IMR-90 (cell line): ENCODE measurements at regions not wholly inside any gene's neighbourhood (a gene's known extent, or its start where the extent isn't known, plus 50 kb on each side); places are given as distances from the start of the nearest gene placed in this dataset.
A peak's percentile ranks its signal among the peaks of the same experiment; 100 is the strongest.

Experiments
- ATAC-seq: fragments of 200-7000 bp; cut with Tn5 transposase; 2 replicates; pipeline ENCODE4 v1.9.1; 2020; ENCODE audit warnings: low read depth, mild to moderate bottlenecking, moderate library complexity
- BruUV-seq: library from RNA; stranded (reverse); fragments of 400-500 nt; replicated peaks from 2 replicates; lab custom pipeline; 2021; lab: Mats Ljungman, UMichigan
- CTCF ChIA-PET: fragments of 300-600 bp; formaldehyde crosslinking; extraction: SDS; loops from one replicate; lab custom pipeline; 2021; ENCODE audit warnings: antibody characterized with exemption; lab: Yijun Ruan, JAX
- POLR2A ChIA-PET: fragments of 300-600 bp; sonication (Branson Sonifier 250); formaldehyde crosslinking; loops from one replicate; lab custom pipeline; 2022; ENCODE audit warnings: antibody characterized with exemption; ENCODE audit not compliant: unreplicated experiment; lab: Charles Lee
- DNase-seq: peaks from one replicate; pipeline ENCODE4 v3.0.0; 2013
- H2AFZ ChIP-seq: replicated peaks from 2 replicates; pipeline ENCODE3; 2013; ENCODE audit warnings: low read length, mild to moderate bottlenecking; ENCODE audit not compliant: poor library complexity
- H2AK5ac ChIP-seq: 2 replicates; pipeline ENCODE4 v1.6.1; 2013; ENCODE audit warnings: low read depth, low read length, inconsistent platforms
- H2AK9ac ChIP-seq: replicated peaks from 2 replicates; pipeline ENCODE3; 2013; ENCODE audit warnings: mild to moderate bottlenecking, low read depth, low read length, moderate library complexity; ENCODE audit not compliant: poor library complexity
- H2BK120ac ChIP-seq: 2 replicates; pipeline ENCODE4 v1.6.1; 2013; ENCODE audit warnings: low read depth, low read length, inconsistent platforms
- H2BK15ac ChIP-seq: 3 replicates; pipeline ENCODE4 v1.6.1; 2013; ENCODE audit warnings: low read depth, low read length, inconsistent platforms
- H2BK20ac ChIP-seq: 2 replicates; pipeline ENCODE4 v1.6.1; 2013; ENCODE audit warnings: low read depth, mild to moderate bottlenecking, inconsistent platforms, low read length, moderate library complexity
- H2BK5ac ChIP-seq: 2 replicates; pipeline ENCODE4 v1.6.1; 2013; ENCODE audit warnings: mild to moderate bottlenecking, low read depth, low read length, inconsistent platforms; ENCODE audit not compliant: poor library complexity, severe bottlenecking
- H3K14ac ChIP-seq: replicated peaks from 2 replicates; pipeline ENCODE4 v1.6.1; 2013; ENCODE audit warnings: low read depth, low read length, inconsistent platforms
- H3K18ac ChIP-seq: 2 replicates; pipeline ENCODE4 v1.6.1; 2013; ENCODE audit warnings: low read depth, low read length, control low read depth
- H3K23ac ChIP-seq: 2 replicates; pipeline ENCODE4 v1.6.1; 2013; ENCODE audit warnings: low read depth, low read length, inconsistent platforms
- H3K27ac ChIP-seq: 2 replicates; pipeline ENCODE4 v1.5.1; 2013; ENCODE audit warnings: mild to moderate bottlenecking, control low read depth, low read length; ENCODE audit not compliant: insufficient read depth
- H3K27me3 ChIP-seq: 2 replicates; pipeline ENCODE4 v1.6.1; 2013; ENCODE audit warnings: low read length; ENCODE audit not compliant: control insufficient read depth, insufficient read depth
- H3K36me3 ChIP-seq: 2 replicates; pipeline ENCODE4 v1.6.1; 2013; ENCODE audit warnings: low read length, mixed read lengths; ENCODE audit not compliant: control insufficient read depth, insufficient read depth
- H3K4ac ChIP-seq: 2 replicates; pipeline ENCODE4 v1.6.1; 2013; ENCODE audit warnings: low read depth, low read length, inconsistent platforms
- H3K4me1 ChIP-seq: 2 replicates; pipeline ENCODE4 v1.6.1; 2013; ENCODE audit warnings: low read length, mixed read lengths; ENCODE audit not compliant: control insufficient read depth, insufficient read depth
- H3K4me2 ChIP-seq: 2 replicates; pipeline ENCODE4 v1.6.1; 2013; ENCODE audit warnings: low read depth, mild to moderate bottlenecking, control low read depth, low read length, moderate library complexity
- H3K4me3 ChIP-seq: 2 replicates; pipeline ENCODE4 v1.5.1; 2013; ENCODE audit warnings: low read depth, mild to moderate bottlenecking, control low read depth, low read length, moderate library complexity; ENCODE audit not compliant: insufficient read depth
- H3K56ac ChIP-seq: 2 replicates; pipeline ENCODE4 v1.6.1; 2013; ENCODE audit warnings: low read length, inconsistent platforms; ENCODE audit not compliant: insufficient read depth; ENCODE audit errors: extremely low read depth
- H3K79me1 ChIP-seq, 2 experiments: 2 replicates each; pipeline ENCODE4 v1.6.1; 2013; ENCODE audit warnings: low read length in 2 of 2, inconsistent platforms in 1 of 2, low read depth in 1 of 2
- H3K9ac ChIP-seq: 2 replicates; pipeline ENCODE4 v1.6.1; 2013; ENCODE audit warnings: low read depth, low read length, control low read depth
- H3K9me1 ChIP-seq: 2 replicates; pipeline ENCODE4 v1.6.1; 2013; ENCODE audit warnings: low read length, inconsistent platforms; ENCODE audit not compliant: insufficient read depth
- H3K9me3 ChIP-seq: 2 replicates; pipeline ENCODE4 v1.6.1; 2013; ENCODE audit warnings: low read length; ENCODE audit not compliant: control insufficient read depth, insufficient read depth
- H4K20me1 ChIP-seq: 2 replicates; pipeline ENCODE4 v1.6.1; 2013; ENCODE audit warnings: low read length, inconsistent platforms; ENCODE audit not compliant: insufficient read depth
- H4K5ac ChIP-seq: 2 replicates; pipeline ENCODE4 v1.6.1; 2013; ENCODE audit warnings: mild to moderate bottlenecking, low read depth, low read length, control low read depth
- H4K8ac ChIP-seq, 2 experiments: 2 replicates each; pipeline ENCODE4 v1.6.1; 2013; ENCODE audit warnings: low read depth in 2 of 2, low read length in 2 of 2, control low read depth in 1 of 2, inconsistent platforms in 1 of 2
- H4K91ac ChIP-seq: 2 replicates; pipeline ENCODE4 v1.6.1; 2013; ENCODE audit warnings: low read depth, low read length, inconsistent platforms; ENCODE audit not compliant: insufficient read depth
- BHLHE40 ChIP-seq: fragments of 150-350 bp; IDR thresholded peaks from 2 replicates; pipeline ENCODE4 v1.6.1; 2016; ENCODE audit warnings: mild to moderate bottlenecking, low read depth, low read length
- CEBPB ChIP-seq: IDR thresholded peaks from 2 replicates; pipeline ENCODE4 v1.6.1; 2012; ENCODE audit warnings: low read depth, low read length, improper control_type of control experiment
- FOS ChIP-seq: fragments of 150-350 bp; IDR thresholded peaks from 2 replicates; pipeline ENCODE4 v1.6.1; 2016; ENCODE audit warnings: low read depth, low read length
- MAFK ChIP-seq: IDR thresholded peaks from 2 replicates; pipeline ENCODE4 v1.6.1; 2012; ENCODE audit warnings: low read depth, low read length, improper control_type of control experiment
- MXI1 ChIP-seq: IDR thresholded peaks from 2 replicates; pipeline ENCODE4 v1.6.1; 2012; ENCODE audit warnings: low read depth, mild to moderate bottlenecking, low read length, moderate library complexity, borderline replicate concordance
- NFE2L2 ChIP-seq: fragments of 150-350 bp; IDR thresholded peaks from 2 replicates; pipeline ENCODE4 v1.6.1; 2016; ENCODE audit warnings: low read depth, mild to moderate bottlenecking, low read length
- POLR2A ChIP-seq: IDR thresholded peaks from 2 replicates; pipeline ENCODE4 v1.6.1; 2012; ENCODE audit warnings: mild to moderate bottlenecking, low read depth, low read length
- RAD21 ChIP-seq: IDR thresholded peaks from 2 replicates; pipeline ENCODE4 v1.6.1; 2012; ENCODE audit warnings: low read length, improper control_type of control experiment
- RCOR1 ChIP-seq: IDR thresholded peaks from 2 replicates; pipeline ENCODE4 v1.6.1; 2012; ENCODE audit warnings: mild to moderate bottlenecking, low read length, improper control_type of control experiment; ENCODE audit not compliant: insufficient replicate concordance
- RFX5 ChIP-seq: IDR thresholded peaks from 2 replicates; pipeline ENCODE4 v1.8.0; 2012; ENCODE audit warnings: low read depth, mild to moderate bottlenecking, low read length, moderate library complexity
- SMC3 ChIP-seq: fragments of 150-350 bp; IDR thresholded peaks from 2 replicates; pipeline ENCODE4 v1.6.1; 2016; ENCODE audit warnings: low read depth, mild to moderate bottlenecking, antibody characterized with exemption, low read length, moderate library complexity
- WGBS, 2 experiments: methylation state at CpG; one replicate each; pipeline versions ENCODE4 v1.1.5 to v1.1.7; 2013; ENCODE audit warnings: missing lambda C conversion rate in 2 of 2; ENCODE audit not compliant: insufficient read length in 1 of 2; ENCODE audit errors: extremely low coverage in 2 of 2; 5-methylcytosine and 5-hydroxymethylcytosine counted together
- dilution Hi-C: fragments of 300-500 bp; cut with HindIII; formaldehyde crosslinking; loops from one replicate; pipeline ENCODE4 v1.14.3; 2018; ENCODE audit warnings: low sequenced_read_pairs; ENCODE audit not compliant: unreplicated experiment
- in situ Hi-C: fragments of 300-500 bp; cut with MboI; formaldehyde crosslinking; loops from 3 replicates; pipeline ENCODE4 v1.14.3; 2019; ENCODE audit warnings: low sequenced_read_pairs, inconsistent platforms, mixed read lengths
- intact Hi-C: fragments of 100-400 bp; cut with micrococcal nuclease; formaldehyde crosslinking; loops from 2 replicates; pipeline ENCODE4 v1.10.0; 2022
- TF ChIP-seq, protein P1 (sequence below): fragments of 150-350 bp; IDR thresholded peaks from 2 replicates; pipeline ENCODE4 v1.6.1; 2017; ENCODE audit warnings: mild to moderate bottlenecking, antibody characterized with exemption, low read length, low read depth
- TF ChIP-seq, protein P2 (sequence below): fragments of 150-350 bp; IDR thresholded peaks from 2 replicates; pipeline ENCODE4 v1.6.1; 2016; ENCODE audit warnings: low read depth, mild to moderate bottlenecking, low read length, moderate library complexity, borderline replicate concordance

DNA sequence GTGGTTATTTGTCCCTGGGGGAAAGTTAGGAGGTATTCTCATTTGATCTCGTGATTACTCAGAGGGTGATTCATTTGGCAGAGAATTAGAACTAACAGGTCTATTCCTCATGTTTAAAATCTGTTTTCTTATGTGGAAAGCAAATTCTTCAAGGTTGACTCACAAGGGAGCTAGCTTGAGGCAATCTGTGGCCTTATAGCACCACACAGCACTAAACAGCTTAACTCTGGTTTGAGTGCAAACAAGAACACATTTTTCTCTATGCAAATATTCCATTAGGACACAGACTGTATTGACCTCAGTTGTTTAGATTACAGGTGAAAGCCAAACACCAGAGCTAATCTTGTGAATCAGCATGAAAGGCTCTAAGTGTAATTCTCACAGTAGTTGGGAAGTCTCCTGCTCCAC, 694.4 kb upstream of the POU3F4 start:
- Histone ChIP-seq H3K9me3 (no peaks in the 10 kb centered on the region), H3K4me2 (no peak overlapping the region), H4K8ac (no peak overlapping the region), H3K14ac (no peak overlapping the region), H3K27ac (no peak overlapping the region), H2BK20ac (no peak overlapping the region), H3K56ac (no peak overlapping the region), H3K79me1 (no peaks in the 10 kb centered on the region), H3K4me1 (no peaks in the 10 kb centered on the region), H2BK120ac (no peak overlapping the region), H3K9ac (no peak overlapping the region), H2AFZ (no peak overlapping the region), H4K5ac (no peak overlapping the region), H4K91ac (no peak overlapping the region), H2BK5ac (no peak overlapping the region), H3K23ac (no peak overlapping the region), H3K27me3 (no peaks in the 10 kb centered on the region), H4K20me1 (no peaks in the 10 kb centered on the region), H3K18ac (no peak overlapping the region), H2AK5ac (no peak overlapping the region), H3K4ac (no peak overlapping the region), H2BK15ac (no peak overlapping the region), H3K4me3 (no peak overlapping the region), H3K9me1 (no peaks in the 10 kb centered on the region), H3K36me3 (no peaks in the 10 kb centered on the region), H2AK9ac (no peak overlapping the region)
- DNase-seq (peak; percentile 22), ATAC-seq (no peak)
- TF ChIP-seq RAD21 (no peak), POLR2A (no peak), MAFK (no peak), MXI1 (no peak), NFE2L2 (no peak), CEBPB (no peak), FOS (no peak), SMC3 (no peak), BHLHE40 (no peak), RCOR1 (no peak), RFX5 (no peak)
- TF ChIP-seq, protein P1, sequence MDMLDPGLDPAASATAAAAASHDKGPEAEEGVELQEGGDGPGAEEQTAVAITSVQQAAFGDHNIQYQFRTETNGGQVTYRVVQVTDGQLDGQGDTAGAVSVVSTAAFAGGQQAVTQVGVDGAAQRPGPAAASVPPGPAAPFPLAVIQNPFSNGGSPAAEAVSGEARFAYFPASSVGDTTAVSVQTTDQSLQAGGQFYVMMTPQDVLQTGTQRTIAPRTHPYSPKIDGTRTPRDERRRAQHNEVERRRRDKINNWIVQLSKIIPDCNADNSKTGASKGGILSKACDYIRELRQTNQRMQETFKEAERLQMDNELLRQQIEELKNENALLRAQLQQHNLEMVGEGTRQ: no peak
- TF ChIP-seq, protein P2, sequence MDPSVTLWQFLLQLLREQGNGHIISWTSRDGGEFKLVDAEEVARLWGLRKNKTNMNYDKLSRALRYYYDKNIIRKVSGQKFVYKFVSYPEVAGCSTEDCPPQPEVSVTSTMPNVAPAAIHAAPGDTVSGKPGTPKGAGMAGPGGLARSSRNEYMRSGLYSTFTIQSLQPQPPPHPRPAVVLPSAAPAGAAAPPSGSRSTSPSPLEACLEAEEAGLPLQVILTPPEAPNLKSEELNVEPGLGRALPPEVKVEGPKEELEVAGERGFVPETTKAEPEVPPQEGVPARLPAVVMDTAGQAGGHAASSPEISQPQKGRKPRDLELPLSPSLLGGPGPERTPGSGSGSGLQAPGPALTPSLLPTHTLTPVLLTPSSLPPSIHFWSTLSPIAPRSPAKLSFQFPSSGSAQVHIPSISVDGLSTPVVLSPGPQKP: no peak
- BruUV-seq: no TSS peak
- intact Hi-C loops (no loop called here), dilution Hi-C loops (no loop called here), in situ Hi-C loops (no loop called here)
- CTCF ChIA-PET: no interaction called here
- no CpG with 5 or more reads among the region's 1 CpG for WGBS, 2 experiments
- POLR2A ChIA-PET: no interaction called here
